HCT116 (cell line): ENCODE measurements at regions not wholly inside any gene's neighbourhood (a gene's known extent, or its start where the extent isn't known, plus 50 kb on each side); places are given as distances from the start of the nearest gene placed in this dataset.

Experiments
- ATAC-seq: fragments of 200-7000 bp; cut with Tn5 transposase; 2 replicates; pipeline ENCODE4 v1.9.1; 2020; ENCODE audit warnings: mild to moderate bottlenecking, moderate library complexity
- BruUV-seq: library from RNA; stranded (reverse); fragments of 400-500 nt; replicated peaks from 2 replicates; lab custom pipeline; 2021; lab: Mats Ljungman, UMichigan
- CTCF ChIA-PET: fragments of 300-600 bp; sonication (Branson Sonifier 250); formaldehyde crosslinking; loops from one replicate; lab custom pipeline; 2021; ENCODE audit warnings: antibody characterized with exemption; lab: Charles Lee
- POLR2A ChIA-PET: fragments of 300-600, 350-600 bp; sonication (Branson Sonifier 250); formaldehyde crosslinking; loops from one replicate; lab custom pipeline; 2021; ENCODE audit warnings: antibody characterized with exemption; lab: Charles Lee
- RAD21 ChIA-PET, 2 experiments: fragments of 300-600 bp; sonication (Branson Sonifier 250); formaldehyde crosslinking; loops; one replicate each; lab custom pipeline; 2023; ENCODE audit warnings: low total read pairs in 2 of 2; ENCODE audit not compliant: uncharacterized antibody in 2 of 2, unreplicated experiment in 2 of 2, low non-redundant PET in 1 of 2; lab: Charles Lee
- DNase-seq: peaks from one replicate; pipeline ENCODE4 v3.0.0-alpha.2; 2010; ENCODE audit warnings: low read depth, low spot score
- H2AFZ ChIP-seq: fragments of 200-600 bp; shearing (Covaris generic), sonication (generic); 2 replicates; pipeline ENCODE4 v1.6.1; 2017; ENCODE audit warnings: low read depth, mixed run types, mixed read lengths, antibody characterized with exemption, low read length; ENCODE audit not compliant: poor library complexity, severe bottlenecking
- H3K27ac ChIP-seq: 2 replicates; pipeline ENCODE4 v1.5.1; 2012; ENCODE audit warnings: low read depth, low read length
- H3K27me3 ChIP-seq: fragments of 200-600 bp; sonication (generic); 2 replicates; pipeline ENCODE4 v1.6.1; 2016; ENCODE audit warnings: mixed run types, low read length, mixed read lengths; ENCODE audit not compliant: insufficient read depth
- H3K36me3 ChIP-seq, 2 experiments: fragments of 200-500 bp in 1 of 2; fragments of 200-600 bp in 1 of 2; sonication (Bioruptor generic) in 1 of 2; sonication (generic) in 1 of 2; 2 replicates each; pipeline versions ENCODE4 v1.5.1 to v1.6.1; 2014 to 2016; ENCODE audit warnings: low read length in 2 of 2, inconsistent platforms in 1 of 2, mixed read lengths in 1 of 2, mixed run types in 1 of 2; ENCODE audit not compliant: insufficient read depth in 2 of 2, control insufficient read depth in 1 of 2
- H3K4me1 ChIP-seq, 2 experiments: fragments of 200-600 bp in 1 of 2; sonication (generic) in 1 of 2; 2 replicates each; pipeline versions ENCODE4 v1.5.1 to v1.6.1; 2012 to 2017; ENCODE audit warnings: low read length in 2 of 2, inconsistent platforms in 1 of 2, mild to moderate bottlenecking in 1 of 2, mixed read lengths in 1 of 2, mixed run types in 1 of 2, moderate library complexity in 1 of 2; ENCODE audit not compliant: insufficient read depth in 2 of 2, control insufficient read depth in 1 of 2
- H3K4me2 ChIP-seq: fragments of 200-600 bp; sonication (generic); 2 replicates; pipeline ENCODE4 v1.6.1; 2017; ENCODE audit warnings: mixed run types, low read length, mixed read lengths
- H3K4me3 ChIP-seq, 2 experiments: fragments of 200-600 bp in 1 of 2; sonication (generic) in 1 of 2; replicated peaks in 1 of 2; 2 replicates each; pipeline ENCODE4 v1.5.1; 2011 to 2016; ENCODE audit warnings: low read length in 2 of 2, control low read depth in 1 of 2, low read depth in 1 of 2, mild to moderate bottlenecking in 1 of 2, mixed read lengths in 1 of 2, mixed run types in 1 of 2
- H3K79me2 ChIP-seq: fragments of 200-600 bp; sonication (generic); 2 replicates; pipeline ENCODE4 v1.6.1; 2017; ENCODE audit warnings: mild to moderate bottlenecking, mixed run types, low read length, moderate library complexity, mixed read lengths; ENCODE audit not compliant: insufficient read depth
- H3K9ac ChIP-seq: fragments of 200-600 bp; sonication (generic); 2 replicates; pipeline ENCODE4 v1.6.1; 2016; ENCODE audit warnings: low read length, mixed read lengths
- H3K9me2 ChIP-seq: fragments of 200-600 bp; sonication (generic), shearing (Covaris generic); 2 replicates; pipeline ENCODE4 v1.6.1; 2017; ENCODE audit warnings: mixed run types, mild to moderate bottlenecking, moderate library complexity; ENCODE audit not compliant: insufficient read depth
- H3K9me3 ChIP-seq, 2 experiments: fragments of 200-500 bp in 1 of 2; fragments of 200-600 bp in 1 of 2; sonication (Bioruptor generic) in 1 of 2; sonication (generic) in 1 of 2; 2 replicates each; pipeline ENCODE4 v1.6.1; 2014 to 2017; ENCODE audit warnings: low read length in 2 of 2, mixed read lengths in 2 of 2, inconsistent platforms in 1 of 2, low read depth in 1 of 2, mild to moderate bottlenecking in 1 of 2, mixed run types in 1 of 2, moderate library complexity in 1 of 2; ENCODE audit not compliant: control insufficient read depth in 1 of 2, insufficient read depth in 1 of 2
- H4K20me1 ChIP-seq: fragments of 200-600 bp; sonication (generic), shearing (Covaris generic); 2 replicates; pipeline ENCODE4 v1.6.1; 2017; ENCODE audit warnings: mixed run types, mild to moderate bottlenecking, moderate library complexity; ENCODE audit not compliant: insufficient read depth
- CBX3 ChIP-seq: IDR thresholded peaks from 2 replicates; pipeline ENCODE4 v1.6.1; 2012; ENCODE audit warnings: low read depth
- EGR1 ChIP-seq: IDR thresholded peaks from 2 replicates; pipeline ENCODE4 v1.6.1; 2012; ENCODE audit warnings: low read depth
- EZH2phosphoT487 ChIP-seq: fragments of 200-600 bp; IDR thresholded peaks from 2 replicates; pipeline ENCODE4 v1.6.1; 2018; ENCODE audit warnings: antibody characterized with exemption, borderline replicate concordance
- JUND ChIP-seq: IDR thresholded peaks from 2 replicates; pipeline ENCODE4 v1.6.1; 2012
- POLR2A ChIP-seq: IDR thresholded peaks from 2 replicates; pipeline ENCODE4 v1.7.0; 2011; ENCODE audit warnings: borderline replicate concordance; ENCODE audit not compliant: insufficient read depth, insufficient read length; ENCODE audit errors: extremely low read depth
- RAD21 ChIP-seq: IDR thresholded peaks from 2 replicates; pipeline ENCODE4 v1.6.1; 2012; ENCODE audit warnings: low read depth, mild to moderate bottlenecking
- SIN3A ChIP-seq: IDR thresholded peaks from 2 replicates; pipeline ENCODE4 v1.6.1; 2012; ENCODE audit warnings: low read depth
- SP1 ChIP-seq: IDR thresholded peaks from 2 replicates; pipeline ENCODE4 v1.6.1; 2012; ENCODE audit warnings: low read depth
- TCF7L2 ChIP-seq: IDR thresholded peaks from 2 replicates; pipeline ENCODE4 v1.7.0; 2011; ENCODE audit warnings: borderline replicate concordance, inconsistent platforms; ENCODE audit not compliant: insufficient read depth, insufficient read length; ENCODE audit errors: extremely low read depth
- ZFX ChIP-seq: fragments of 450-650 bp; IDR thresholded peaks from 2 replicates; pipeline ENCODE4 v1.6.1; 2017
- ZNF274 ChIP-seq: fragments of 200-500 bp; sonication (Bioruptor generic); IDR thresholded peaks from 2 replicates; pipeline ENCODE4 v1.6.1; 2014; ENCODE audit warnings: mild to moderate bottlenecking, low read depth, low read length, inconsistent platforms
- intact Hi-C: fragments of 100-400 bp; cut with micrococcal nuclease; formaldehyde crosslinking; loops from 2 replicates; pipeline ENCODE4 v1.10.0; 2022
- TF ChIP-seq, protein P1 (sequence below): IDR thresholded peaks from 2 replicates; pipeline ENCODE4 v1.6.1; 2011; ENCODE audit warnings: mild to moderate bottlenecking, low read length, moderate library complexity; ENCODE audit not compliant: insufficient replicate concordance; ENCODE audit errors: extremely low read depth
- TF ChIP-seq, protein P2 (sequence below), 3 experiments: fragments of 200-600 bp in 1 of 3; sonication (generic) in 1 of 3; IDR thresholded peaks in 2 of 3; conservative IDR thresholded peaks in 1 of 3; 2 replicates each; pipeline ENCODE4 v1.5.1; 2012 to 2017; ENCODE audit warnings: low read depth in 2 of 3, low read length in 2 of 3, antibody characterized with exemption in 1 of 3, borderline replicate concordance in 1 of 3, control low read depth in 1 of 3, mild to moderate bottlenecking in 1 of 3, mixed read lengths in 1 of 3, mixed run types in 1 of 3, moderate library complexity in 1 of 3; ENCODE audit not compliant: insufficient read depth in 1 of 3
- TF ChIP-seq, protein P3 (sequence below): IDR thresholded peaks from 2 replicates; pipeline ENCODE4 v1.6.1; 2012
- TF ChIP-seq, protein P4 (sequence below): IDR thresholded peaks from 2 replicates; pipeline ENCODE4 v1.6.1; 2012

DNA sequence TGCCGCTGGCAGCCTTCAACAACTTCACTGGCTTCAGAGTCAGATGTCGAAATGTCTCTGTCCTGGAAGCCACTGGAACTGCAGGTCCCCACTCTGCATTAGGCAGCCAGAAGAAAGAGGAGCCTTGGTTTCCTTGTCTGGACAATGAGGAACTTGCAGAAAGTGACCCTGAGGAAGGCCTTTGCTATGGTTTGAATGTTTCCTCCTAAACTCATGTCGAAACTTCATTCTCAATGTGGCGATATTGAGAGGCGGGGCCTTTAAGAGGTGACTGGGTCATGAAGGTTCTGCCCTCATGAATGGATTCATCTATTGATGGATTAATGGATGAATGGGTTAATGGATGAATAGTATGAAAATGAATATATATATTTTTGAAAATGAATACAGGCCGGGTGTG, 61.6 kb upstream of the GPR26 start:
- no TSS peak for BruUV-seq
- ChIA-PET RAD21 (no interaction called here), POLR2A (no interaction called here), CTCF (no interaction called here)
- Histone ChIP-seq H3K9me2 (no peaks in the 10 kb centered on the region), H3K4me3 (no peak overlapping the region), H2AFZ (no peak overlapping the region), H3K4me2 (no peak overlapping the region), H4K20me1 (no peaks in the 10 kb centered on the region), H3K4me1 (no peaks in the 10 kb centered on the region), H3K79me2 (no peaks in the 10 kb centered on the region), H3K27ac (no peak overlapping the region), H3K9ac (no peak overlapping the region), H3K27me3 (peaks cover 88% of the 10 kb centered on the region), H3K9me3 (no peaks in the 10 kb centered on the region), H3K36me3 (no peaks in the 10 kb centered on the region)
- TF ChIP-seq EZH2phosphoT487 (no peak), EGR1 (no peak), JUND (no peak), SP1 (no peak), ZFX (no peak), CBX3 (no peak), TCF7L2 (no peak)
- TF ChIP-seq, protein P1, sequence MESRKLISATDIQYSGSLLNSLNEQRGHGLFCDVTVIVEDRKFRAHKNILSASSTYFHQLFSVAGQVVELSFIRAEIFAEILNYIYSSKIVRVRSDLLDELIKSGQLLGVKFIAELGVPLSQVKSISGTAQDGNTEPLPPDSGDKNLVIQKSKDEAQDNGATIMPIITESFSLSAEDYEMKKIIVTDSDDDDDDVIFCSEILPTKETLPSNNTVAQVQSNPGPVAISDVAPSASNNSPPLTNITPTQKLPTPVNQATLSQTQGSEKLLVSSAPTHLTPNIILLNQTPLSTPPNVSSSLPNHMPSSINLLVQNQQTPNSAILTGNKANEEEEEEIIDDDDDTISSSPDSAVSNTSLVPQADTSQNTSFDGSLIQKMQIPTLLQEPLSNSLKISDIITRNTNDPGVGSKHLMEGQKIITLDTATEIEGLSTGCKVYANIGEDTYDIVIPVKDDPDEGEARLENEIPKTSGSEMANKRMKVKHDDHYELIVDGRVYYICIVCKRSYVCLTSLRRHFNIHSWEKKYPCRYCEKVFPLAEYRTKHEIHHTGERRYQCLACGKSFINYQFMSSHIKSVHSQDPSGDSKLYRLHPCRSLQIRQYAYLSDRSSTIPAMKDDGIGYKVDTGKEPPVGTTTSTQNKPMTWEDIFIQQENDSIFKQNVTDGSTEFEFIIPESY, result no peak
- ATAC-seq, result no peak
- intact Hi-C loops, result no loop called here
- no peak for DNase-seq

DNA sequence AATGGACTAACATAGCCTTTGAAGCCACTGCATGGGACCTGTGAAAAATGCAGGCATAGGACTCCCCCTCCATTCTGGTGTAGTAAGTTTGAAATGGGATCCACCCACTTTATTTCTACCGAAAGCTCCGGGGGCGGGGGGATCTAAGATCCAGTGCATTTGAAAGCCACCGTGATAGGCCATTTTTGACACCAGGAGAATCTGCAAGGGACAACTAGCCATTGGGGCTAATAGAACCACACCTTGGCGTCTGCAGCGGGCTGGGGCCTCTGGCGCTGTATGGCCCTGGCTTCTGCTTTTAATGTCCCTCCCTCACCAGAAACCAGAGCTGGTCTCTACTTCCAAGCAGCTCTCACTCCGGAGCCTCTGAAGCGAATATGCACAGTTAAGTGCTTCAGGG, 60.1 kb upstream of the GPR26 start:
- Histone ChIP-seq H3K9ac (no peak overlapping the region), H3K27me3 (peaks cover 88% of the 10 kb centered on the region), H3K4me3 (no peak overlapping the region), H3K4me2 (no peak overlapping the region), H3K4me1 (no peaks in the 10 kb centered on the region), H3K27ac (no peak overlapping the region), H4K20me1 (no peaks in the 10 kb centered on the region), H3K9me2 (no peaks in the 10 kb centered on the region), H3K9me3 (no peaks in the 10 kb centered on the region), H3K36me3 (no peaks in the 10 kb centered on the region), H3K79me2 (no peaks in the 10 kb centered on the region), H2AFZ (no peak overlapping the region)
- intact Hi-C loops, result no loop called here
- TF ChIP-seq JUND, result no peak
- TF ChIP-seq ZNF274, result no peak
- no peak for TF ChIP-seq RAD21
- TF ChIP-seq, protein P2, sequence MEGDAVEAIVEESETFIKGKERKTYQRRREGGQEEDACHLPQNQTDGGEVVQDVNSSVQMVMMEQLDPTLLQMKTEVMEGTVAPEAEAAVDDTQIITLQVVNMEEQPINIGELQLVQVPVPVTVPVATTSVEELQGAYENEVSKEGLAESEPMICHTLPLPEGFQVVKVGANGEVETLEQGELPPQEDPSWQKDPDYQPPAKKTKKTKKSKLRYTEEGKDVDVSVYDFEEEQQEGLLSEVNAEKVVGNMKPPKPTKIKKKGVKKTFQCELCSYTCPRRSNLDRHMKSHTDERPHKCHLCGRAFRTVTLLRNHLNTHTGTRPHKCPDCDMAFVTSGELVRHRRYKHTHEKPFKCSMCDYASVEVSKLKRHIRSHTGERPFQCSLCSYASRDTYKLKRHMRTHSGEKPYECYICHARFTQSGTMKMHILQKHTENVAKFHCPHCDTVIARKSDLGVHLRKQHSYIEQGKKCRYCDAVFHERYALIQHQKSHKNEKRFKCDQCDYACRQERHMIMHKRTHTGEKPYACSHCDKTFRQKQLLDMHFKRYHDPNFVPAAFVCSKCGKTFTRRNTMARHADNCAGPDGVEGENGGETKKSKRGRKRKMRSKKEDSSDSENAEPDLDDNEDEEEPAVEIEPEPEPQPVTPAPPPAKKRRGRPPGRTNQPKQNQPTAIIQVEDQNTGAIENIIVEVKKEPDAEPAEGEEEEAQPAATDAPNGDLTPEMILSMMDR (IDR thresholded peaks at IDR 0.05 in 2 of 3, conservative IDR thresholded peaks at IDR 0.05 in 1 of 3; ENCODE audit: borderline replicate concordance in 1 of 3, insufficient read depth in 1 of 3, low read depth in 2 of 3, low read length in 2 of 3), result no peak
- TF ChIP-seq SIN3A, result no peak
- TF ChIP-seq, protein P3, sequence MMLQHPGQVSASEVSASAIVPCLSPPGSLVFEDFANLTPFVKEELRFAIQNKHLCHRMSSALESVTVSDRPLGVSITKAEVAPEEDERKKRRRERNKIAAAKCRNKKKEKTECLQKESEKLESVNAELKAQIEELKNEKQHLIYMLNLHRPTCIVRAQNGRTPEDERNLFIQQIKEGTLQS, result no peak
- TF ChIP-seq POLR2A, result no peak
- TF ChIP-seq, protein P4, sequence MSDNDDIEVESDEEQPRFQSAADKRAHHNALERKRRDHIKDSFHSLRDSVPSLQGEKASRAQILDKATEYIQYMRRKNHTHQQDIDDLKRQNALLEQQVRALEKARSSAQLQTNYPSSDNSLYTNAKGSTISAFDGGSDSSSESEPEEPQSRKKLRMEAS, result no peak
- TF ChIP-seq SP1, result no peak
- no TSS peak for BruUV-seq
- ATAC-seq, result no peak
- no peak for DNase-seq
- CTCF ChIA-PET, result no interaction called here
- RAD21 ChIA-PET, result no interaction called here
- POLR2A ChIA-PET, result no interaction called here
